B cell (primary cell): ENCODE measurements at regions not wholly inside any gene's neighbourhood (a gene's known extent, or its start where the extent isn't known, plus 50 kb on each side); places are given as distances from the start of the nearest gene placed in this dataset.

Source experiments
- CTCF ChIP-seq: fragments of 200-600 bp; IDR thresholded peaks from one replicate; pipeline ENCODE4 v1.8.0; 2022; ENCODE audit warnings: antibody characterized with exemption, mild to moderate bottlenecking
- EZH2 ChIP-seq: IDR thresholded peaks from 2 replicates; pipeline ENCODE4 v1.6.1; 2012; ENCODE audit warnings: borderline replicate concordance, low read depth, mild to moderate bottlenecking, moderate library complexity, low read length; ENCODE audit not compliant: insufficient read depth, poor library complexity, severe bottlenecking

- TF ChIP-seq CTCF (no peak), EZH2 (no peak)
Measured at GRCh38 chr17:16887523-16888095, 84.3 kb downstream of the TNFRSF13B start.
